K562 (cell line): ENCODE measurements at regions not wholly inside any gene's neighbourhood (a gene's known extent, or its start where the extent isn't known, plus 50 kb on each side); places are given as distances from the start of the nearest gene placed in this dataset.

Experiments used
- ATAC-seq: fragments of 200-7000 bp; cut with Tn5 transposase; 3 replicates; pipeline ENCODE4 v1.9.1; 2020; ENCODE audit warnings: moderate library complexity
- BruUV-seq: library from RNA; stranded (reverse); fragments of 400-500 nt; replicated peaks from 2 replicates; lab custom pipeline; 2021; lab: Mats Ljungman, UMichigan
- CTCF ChIA-PET: fragments of 300-600 bp; formaldehyde crosslinking; extraction: SDS; loops from one replicate; lab custom pipeline; 2021; ENCODE audit warnings: low intra/inter-chr PET ratio; lab: Yijun Ruan, JAX
- POLR2A ChIA-PET: fragments of 300-600, 350-650 bp; sonication (Branson Sonifier 250); formaldehyde crosslinking; extraction: SDS; loops from one replicate; lab custom pipeline; 2021; ENCODE audit warnings: antibody characterized with exemption, inconsistent platforms; lab: Yijun Ruan, JAX
- DNase-seq, 4 experiments: peaks; one replicate each; pipeline versions ENCODE4 v3.0.0 to v3.0.0-alpha.2; 2011 to 2018; ENCODE audit warnings: low spot score in 3 of 4, mixed read lengths in 3 of 4; ENCODE audit errors: extremely low read depth in 1 of 4
- FAIRE-seq: peaks from 2 replicates; lab custom pipeline; 2011; peaks lifted over from hg19 to GRCh38; lab: Jason Lieb, UNC
- H2AFZ ChIP-seq: 2 replicates; pipeline ENCODE4 v1.6.0; 2011; ENCODE audit warnings: low read depth, low read length, control low read depth, inconsistent platforms
- H3K27ac ChIP-seq: fragments of 200-600 bp; 3 replicates; pipeline ENCODE4 v1.8.0; 2011; ENCODE audit warnings: low read depth, mild to moderate bottlenecking, control low read depth, inconsistent platforms, low read length, moderate library complexity, mixed read lengths; ENCODE audit errors: extremely low read depth
- H3K27me3 ChIP-seq, 2 experiments: fragments of 300-600 bp in 1 of 2; 2 replicates in 1 of 2; 3 replicates in 1 of 2; pipeline versions ENCODE4 v1.6.0 to v1.8.0; 2011; ENCODE audit warnings: inconsistent platforms in 2 of 2, low read length in 2 of 2, mild to moderate bottlenecking in 1 of 2, mixed read lengths in 1 of 2, moderate library complexity in 1 of 2; ENCODE audit not compliant: control insufficient read depth in 2 of 2, insufficient read depth in 2 of 2
- H3K36me3 ChIP-seq: fragments of 300-600 bp; 3 replicates; pipeline ENCODE4 v1.8.0; 2011; ENCODE audit warnings: mild to moderate bottlenecking, low read length, inconsistent platforms; ENCODE audit not compliant: control insufficient read depth, insufficient read depth
- H3K4me1 ChIP-seq, 2 experiments: fragments of 200-600 bp in 1 of 2; replicated peaks in 1 of 2; 2 replicates in 1 of 2; 3 replicates in 1 of 2; pipeline versions ENCODE4 v1.5.1 to v1.8.0; 2011; ENCODE audit warnings: inconsistent platforms in 2 of 2, low read length in 2 of 2, mild to moderate bottlenecking in 1 of 2, mixed read lengths in 1 of 2, moderate library complexity in 1 of 2; ENCODE audit not compliant: control insufficient read depth in 2 of 2, insufficient read depth in 2 of 2
- H3K4me2 ChIP-seq: 2 replicates; pipeline ENCODE4 v1.6.1; 2011; ENCODE audit warnings: low read length, control low read depth, inconsistent platforms, mixed read lengths; ENCODE audit not compliant: insufficient read depth
- H3K4me3 ChIP-seq: fragments of 200-600 bp; sonication (generic), shearing (Covaris generic); 2 replicates; pipeline ENCODE4 v1.5.1; 2016; ENCODE audit warnings: control low read depth, inconsistent platforms
- H3K79me2 ChIP-seq: fragments of 200-600 bp; 3 replicates; pipeline ENCODE4 v1.8.0; 2011; ENCODE audit warnings: low read length, inconsistent platforms; ENCODE audit not compliant: control insufficient read depth, insufficient read depth
- H3K9ac ChIP-seq, 2 experiments: 2 replicates each; pipeline versions ENCODE4 v1.6.0 to v1.6.1; 2011; ENCODE audit warnings: low read depth in 2 of 2, low read length in 2 of 2, control low read depth in 1 of 2, inconsistent platforms in 1 of 2, mild to moderate bottlenecking in 1 of 2, mixed read lengths in 1 of 2; ENCODE audit not compliant: insufficient read depth in 1 of 2
- H3K9me1 ChIP-seq: one replicate; pipeline ENCODE4 v1.6.0; 2011; ENCODE audit warnings: inconsistent platforms, mild to moderate bottlenecking, low read length, moderate library complexity; ENCODE audit not compliant: control insufficient read depth, insufficient read depth
- H3K9me3 ChIP-seq: replicated peaks from 2 replicates; pipeline ENCODE4 v1.5.1; 2011; ENCODE audit warnings: low read depth, low read length, inconsistent platforms; ENCODE audit not compliant: control insufficient read depth, insufficient read depth
- H4K20me1 ChIP-seq: replicated peaks from 2 replicates; pipeline ENCODE4 v1.6.1; 2011; ENCODE audit warnings: low read length, inconsistent platforms, mixed read lengths; ENCODE audit not compliant: control insufficient read depth, insufficient read depth
- BDP1 ChIP-seq: IDR thresholded peaks from 3 replicates; pipeline ENCODE4 v1.6.1; 2011; ENCODE audit not compliant: insufficient read length, insufficient read depth
- ETV6 ChIP-seq, 3 experiments: fragments of 150-350 bp in 1 of 3; sonication (generic) in 1 of 3; formaldehyde crosslinking in 1 of 3; IDR thresholded peaks; 2 replicates each; pipeline versions ENCODE4 v1.6.1 to v1.8.0; 2014 to 2022; ENCODE audit warnings: borderline replicate concordance in 2 of 3, low read depth in 2 of 3, antibody characterized with exemption in 1 of 3, low read length in 1 of 3, mild to moderate bottlenecking in 1 of 3, missing genetic modification reagents in 1 of 3
- GATAD2B ChIP-seq: fragments of 450-650 bp; IDR thresholded peaks from 2 replicates; pipeline ENCODE4 v1.6.1; 2017; ENCODE audit warnings: mild to moderate bottlenecking, borderline replicate concordance
- HEY1 ChIP-seq: fragments of 250-450 bp; sonication (Bioruptor Pico); IDR thresholded peaks from 2 replicates; pipeline ENCODE4 v1.5.0; 2020; ENCODE audit warnings: mild to moderate bottlenecking, moderate library complexity, borderline replicate concordance
- NR2F6 ChIP-seq: fragments of 450-650 bp; formaldehyde crosslinking; IDR thresholded peaks from 2 replicates; pipeline ENCODE4 v1.4.0; 2020; ENCODE audit warnings: mild to moderate bottlenecking
- PPARD ChIP-seq: fragments of 250-450 bp; sonication (Bioruptor Pico); IDR thresholded peaks from 2 replicates; pipeline ENCODE4 v1.8.0; 2022; ENCODE audit warnings: inconsistent platforms, mild to moderate bottlenecking, moderate library complexity
- RFX1 ChIP-seq: fragments of 450-650 bp; IDR thresholded peaks from 2 replicates; pipeline ENCODE4 v1.6.1; 2016; ENCODE audit warnings: mild to moderate bottlenecking, moderate library complexity
- WGBS: fragments of 100-300 bp; shearing (Covaris generic); methylation state at CpG from one replicate; pipeline ENCODE4 v1.1.6; 2016; ENCODE audit warnings: low coverage, mixed read lengths; ENCODE audit not compliant: insufficient coverage; ENCODE audit errors: missing lambda C conversion rate; 5-methylcytosine and 5-hydroxymethylcytosine counted together
- in situ Hi-C: fragments of 300-500 bp; cut with MboI; formaldehyde crosslinking; loops from 4 replicates; pipeline ENCODE4 v1.15.0; 2018; ENCODE audit warnings: inconsistent platforms, mixed read lengths
- intact Hi-C: fragments of 100-400 bp; cut with micrococcal nuclease; formaldehyde crosslinking; loops from 2 replicates; pipeline ENCODE4 v1.14.2; 2022
- TF ChIP-seq, protein P1 (sequence below): fragments of 250-450 bp; sonication (Bioruptor Pico); IDR thresholded peaks from 2 replicates; pipeline ENCODE4 v1.4.0; 2020; ENCODE audit warnings: borderline replicate concordance
- TF ChIP-seq, protein P2 (sequence below): sonication (generic); formaldehyde crosslinking; IDR thresholded peaks from 2 replicates; pipeline ENCODE4 v1.8.0; 2023; ENCODE audit warnings: missing genetic modification reagents, mild to moderate bottlenecking, borderline replicate concordance
- TF ChIP-seq, protein P3 (sequence below), 3 experiments: fragments of 200-800 bp in 1 of 3; fragments of 250-450 bp in 1 of 3; fragments of 450-650 bp in 1 of 3; sonication (Bioruptor Pico) in 1 of 3; sonication (Bioruptor generic) in 1 of 3; formaldehyde crosslinking in 1 of 3; IDR thresholded peaks; 2 replicates each; pipeline versions ENCODE4 v1.6.1 to v1.8.0; 2016 to 2022; ENCODE audit warnings: mild to moderate bottlenecking in 2 of 3, missing genetic modification characterization in 2 of 3, missing compliant biosample characterization in 1 of 3, moderate library complexity in 1 of 3

DNA sequence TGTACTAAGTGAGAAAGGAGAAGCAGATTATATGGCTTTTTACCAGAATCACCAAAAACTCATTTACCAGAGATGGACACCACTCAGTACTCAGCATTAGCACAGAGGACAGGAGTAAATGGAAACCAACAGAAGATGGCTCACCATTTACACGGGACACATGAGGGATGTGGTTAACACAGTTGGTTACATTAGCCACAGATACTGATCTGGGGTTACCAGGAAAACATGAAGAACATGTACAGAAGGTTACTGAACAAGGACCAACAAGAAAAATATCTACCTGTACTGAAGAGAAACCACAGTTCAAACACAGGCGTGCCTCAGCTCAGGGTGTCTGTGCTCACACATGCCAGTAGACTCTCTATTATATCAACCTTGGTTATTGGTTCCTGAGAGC is 1285.8 kb upstream of the SORCS1 start:
- no peak overlapping the region for H3K9ac ChIP-seq
- H3K4me3 ChIP-seq, result no peak overlapping the region
- BruUV-seq, result no TSS peak
- ATAC-seq (no peak), FAIRE-seq (no peak), DNase-seq (no peak)
- no peaks in the 10 kb centered on the region for H3K36me3 ChIP-seq
- H4K20me1 ChIP-seq, result no peaks in the 10 kb centered on the region
- ChIA-PET POLR2A (no interaction called here), CTCF (no interaction called here)
- 0% methylated on average over 2 of the region's 2 CpGs for WGBS
- no peak overlapping the region for H2AFZ ChIP-seq
- H3K4me1 ChIP-seq, result no peaks in the 10 kb centered on the region
- H3K9me1 ChIP-seq, result no peaks in the 10 kb centered on the region
- no peaks in the 10 kb centered on the region for H3K27me3 ChIP-seq
- no peaks in the 10 kb centered on the region for H3K79me2 ChIP-seq
- no peaks in the 10 kb centered on the region; the same call in 1 of the 2 replicates for H3K9me3 ChIP-seq
- no peak overlapping the region for H3K27ac ChIP-seq
- intact Hi-C loops, result no loop called here
- no peak overlapping the region for H3K4me2 ChIP-seq
- in situ Hi-C loops, result no loop called here
- TF ChIP-seq, protein P1, sequence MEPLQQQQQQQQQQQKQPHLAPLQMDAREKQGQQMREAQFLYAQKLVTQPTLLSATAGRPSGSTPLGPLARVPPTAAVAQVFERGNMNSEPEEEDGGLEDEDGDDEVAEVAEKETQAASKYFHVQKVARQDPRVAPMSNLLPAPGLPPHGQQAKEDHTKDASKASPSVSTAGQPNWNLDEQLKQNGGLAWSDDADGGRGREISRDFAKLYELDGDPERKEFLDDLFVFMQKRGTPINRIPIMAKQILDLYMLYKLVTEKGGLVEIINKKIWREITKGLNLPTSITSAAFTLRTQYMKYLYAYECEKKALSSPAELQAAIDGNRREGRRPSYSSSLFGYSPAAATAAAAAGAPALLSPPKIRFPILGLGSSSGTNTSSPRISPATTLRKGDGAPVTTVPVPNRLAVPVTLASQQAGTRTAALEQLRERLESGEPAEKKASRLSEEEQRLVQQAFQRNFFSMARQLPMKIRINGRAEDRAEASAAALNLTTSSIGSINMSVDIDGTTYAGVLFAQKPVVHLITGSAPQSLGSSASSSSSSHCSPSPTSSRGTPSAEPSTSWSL (CRISPR knock-in tag), result no peak
- TF ChIP-seq, protein P2, sequence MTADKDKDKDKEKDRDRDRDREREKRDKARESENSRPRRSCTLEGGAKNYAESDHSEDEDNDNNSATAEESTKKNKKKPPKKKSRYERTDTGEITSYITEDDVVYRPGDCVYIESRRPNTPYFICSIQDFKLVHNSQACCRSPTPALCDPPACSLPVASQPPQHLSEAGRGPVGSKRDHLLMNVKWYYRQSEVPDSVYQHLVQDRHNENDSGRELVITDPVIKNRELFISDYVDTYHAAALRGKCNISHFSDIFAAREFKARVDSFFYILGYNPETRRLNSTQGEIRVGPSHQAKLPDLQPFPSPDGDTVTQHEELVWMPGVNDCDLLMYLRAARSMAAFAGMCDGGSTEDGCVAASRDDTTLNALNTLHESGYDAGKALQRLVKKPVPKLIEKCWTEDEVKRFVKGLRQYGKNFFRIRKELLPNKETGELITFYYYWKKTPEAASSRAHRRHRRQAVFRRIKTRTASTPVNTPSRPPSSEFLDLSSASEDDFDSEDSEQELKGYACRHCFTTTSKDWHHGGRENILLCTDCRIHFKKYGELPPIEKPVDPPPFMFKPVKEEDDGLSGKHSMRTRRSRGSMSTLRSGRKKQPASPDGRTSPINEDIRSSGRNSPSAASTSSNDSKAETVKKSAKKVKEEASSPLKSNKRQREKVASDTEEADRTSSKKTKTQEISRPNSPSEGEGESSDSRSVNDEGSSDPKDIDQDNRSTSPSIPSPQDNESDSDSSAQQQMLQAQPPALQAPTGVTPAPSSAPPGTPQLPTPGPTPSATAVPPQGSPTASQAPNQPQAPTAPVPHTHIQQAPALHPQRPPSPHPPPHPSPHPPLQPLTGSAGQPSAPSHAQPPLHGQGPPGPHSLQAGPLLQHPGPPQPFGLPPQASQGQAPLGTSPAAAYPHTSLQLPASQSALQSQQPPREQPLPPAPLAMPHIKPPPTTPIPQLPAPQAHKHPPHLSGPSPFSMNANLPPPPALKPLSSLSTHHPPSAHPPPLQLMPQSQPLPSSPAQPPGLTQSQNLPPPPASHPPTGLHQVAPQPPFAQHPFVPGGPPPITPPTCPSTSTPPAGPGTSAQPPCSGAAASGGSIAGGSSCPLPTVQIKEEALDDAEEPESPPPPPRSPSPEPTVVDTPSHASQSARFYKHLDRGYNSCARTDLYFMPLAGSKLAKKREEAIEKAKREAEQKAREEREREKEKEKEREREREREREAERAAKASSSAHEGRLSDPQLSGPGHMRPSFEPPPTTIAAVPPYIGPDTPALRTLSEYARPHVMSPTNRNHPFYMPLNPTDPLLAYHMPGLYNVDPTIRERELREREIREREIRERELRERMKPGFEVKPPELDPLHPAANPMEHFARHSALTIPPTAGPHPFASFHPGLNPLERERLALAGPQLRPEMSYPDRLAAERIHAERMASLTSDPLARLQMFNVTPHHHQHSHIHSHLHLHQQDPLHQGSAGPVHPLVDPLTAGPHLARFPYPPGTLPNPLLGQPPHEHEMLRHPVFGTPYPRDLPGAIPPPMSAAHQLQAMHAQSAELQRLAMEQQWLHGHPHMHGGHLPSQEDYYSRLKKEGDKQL (CRISPR knock-in tag), result no peak
- TF ChIP-seq RFX1, result no peak
- no peak for TF ChIP-seq HEY1
- TF ChIP-seq NR2F6, result no peak
- no peak for TF ChIP-seq ETV6 (IDR thresholded peaks at IDR 0.05; ENCODE audit: borderline replicate concordance in 1 of 2, low read depth in 2 of 2, low read length in 1 of 2)
- TF ChIP-seq ETV6 (CRISPR knock-in tag; IDR thresholded peaks at IDR 0.05; ENCODE audit: borderline replicate concordance), result no peak
- TF ChIP-seq GATAD2B, result no peak
- no peak for TF ChIP-seq BDP1
- TF ChIP-seq PPARD (CRISPR knock-in tag), result no peak
- TF ChIP-seq, protein P3, sequence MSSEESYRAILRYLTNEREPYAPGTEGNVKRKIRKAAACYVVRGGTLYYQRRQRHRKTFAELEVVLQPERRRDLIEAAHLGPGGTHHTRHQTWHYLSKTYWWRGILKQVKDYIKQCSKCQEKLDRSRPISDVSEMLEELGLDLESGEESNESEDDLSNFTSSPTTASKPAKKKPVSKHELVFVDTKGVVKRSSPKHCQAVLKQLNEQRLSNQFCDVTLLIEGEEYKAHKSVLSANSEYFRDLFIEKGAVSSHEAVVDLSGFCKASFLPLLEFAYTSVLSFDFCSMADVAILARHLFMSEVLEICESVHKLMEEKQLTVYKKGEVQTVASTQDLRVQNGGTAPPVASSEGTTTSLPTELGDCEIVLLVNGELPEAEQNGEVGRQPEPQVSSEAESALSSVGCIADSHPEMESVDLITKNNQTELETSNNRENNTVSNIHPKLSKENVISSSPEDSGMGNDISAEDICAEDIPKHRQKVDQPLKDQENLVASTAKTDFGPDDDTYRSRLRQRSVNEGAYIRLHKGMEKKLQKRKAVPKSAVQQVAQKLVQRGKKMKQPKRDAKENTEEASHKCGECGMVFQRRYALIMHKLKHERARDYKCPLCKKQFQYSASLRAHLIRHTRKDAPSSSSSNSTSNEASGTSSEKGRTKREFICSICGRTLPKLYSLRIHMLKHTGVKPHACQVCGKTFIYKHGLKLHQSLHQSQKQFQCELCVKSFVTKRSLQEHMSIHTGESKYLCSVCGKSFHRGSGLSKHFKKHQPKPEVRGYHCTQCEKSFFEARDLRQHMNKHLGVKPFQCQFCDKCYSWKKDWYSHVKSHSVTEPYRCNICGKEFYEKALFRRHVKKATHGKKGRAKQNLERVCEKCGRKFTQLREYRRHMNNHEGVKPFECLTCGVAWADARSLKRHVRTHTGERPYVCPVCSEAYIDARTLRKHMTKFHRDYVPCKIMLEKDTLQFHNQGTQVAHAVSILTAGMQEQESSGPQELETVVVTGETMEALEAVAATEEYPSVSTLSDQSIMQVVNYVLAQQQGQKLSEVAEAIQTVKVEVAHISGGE (CRISPR knock-in tag; IDR thresholded peaks at IDR 0.05), result no peak
